ENCODE measurements at regions not wholly inside any gene's neighbourhood (a gene's known extent, or its start where the extent isn't known, plus 50 kb on each side); places are given as distances from the start of the nearest gene placed in this dataset.

DNA sequence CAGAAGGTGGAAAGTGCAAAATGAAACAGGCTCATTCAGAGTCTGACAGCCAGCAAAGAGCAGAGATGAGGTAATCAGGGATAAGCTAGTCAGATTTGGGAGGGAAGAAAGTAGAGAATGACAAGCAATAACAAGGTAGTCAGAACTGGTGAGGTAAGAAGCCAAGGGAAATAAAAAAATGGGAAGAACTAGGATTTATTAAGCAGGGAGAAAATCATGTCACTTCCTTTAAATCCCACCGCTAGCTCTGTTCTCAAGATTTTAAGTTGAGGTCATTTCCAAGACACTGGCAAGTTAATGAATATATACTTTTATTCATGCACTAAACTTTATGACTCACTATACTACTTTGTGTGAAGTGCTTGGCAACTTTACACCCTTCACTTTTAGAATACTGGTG, 1106.8 kb downstream of the IGSF11 start:
- intact Hi-C loops (cut with DNase I) = no loop called here
- TF ChIP-seq, protein P1, sequence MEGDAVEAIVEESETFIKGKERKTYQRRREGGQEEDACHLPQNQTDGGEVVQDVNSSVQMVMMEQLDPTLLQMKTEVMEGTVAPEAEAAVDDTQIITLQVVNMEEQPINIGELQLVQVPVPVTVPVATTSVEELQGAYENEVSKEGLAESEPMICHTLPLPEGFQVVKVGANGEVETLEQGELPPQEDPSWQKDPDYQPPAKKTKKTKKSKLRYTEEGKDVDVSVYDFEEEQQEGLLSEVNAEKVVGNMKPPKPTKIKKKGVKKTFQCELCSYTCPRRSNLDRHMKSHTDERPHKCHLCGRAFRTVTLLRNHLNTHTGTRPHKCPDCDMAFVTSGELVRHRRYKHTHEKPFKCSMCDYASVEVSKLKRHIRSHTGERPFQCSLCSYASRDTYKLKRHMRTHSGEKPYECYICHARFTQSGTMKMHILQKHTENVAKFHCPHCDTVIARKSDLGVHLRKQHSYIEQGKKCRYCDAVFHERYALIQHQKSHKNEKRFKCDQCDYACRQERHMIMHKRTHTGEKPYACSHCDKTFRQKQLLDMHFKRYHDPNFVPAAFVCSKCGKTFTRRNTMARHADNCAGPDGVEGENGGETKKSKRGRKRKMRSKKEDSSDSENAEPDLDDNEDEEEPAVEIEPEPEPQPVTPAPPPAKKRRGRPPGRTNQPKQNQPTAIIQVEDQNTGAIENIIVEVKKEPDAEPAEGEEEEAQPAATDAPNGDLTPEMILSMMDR (IDR thresholded peaks at IDR 0.05) = no peak
- DNase-seq = no peak

DNA sequence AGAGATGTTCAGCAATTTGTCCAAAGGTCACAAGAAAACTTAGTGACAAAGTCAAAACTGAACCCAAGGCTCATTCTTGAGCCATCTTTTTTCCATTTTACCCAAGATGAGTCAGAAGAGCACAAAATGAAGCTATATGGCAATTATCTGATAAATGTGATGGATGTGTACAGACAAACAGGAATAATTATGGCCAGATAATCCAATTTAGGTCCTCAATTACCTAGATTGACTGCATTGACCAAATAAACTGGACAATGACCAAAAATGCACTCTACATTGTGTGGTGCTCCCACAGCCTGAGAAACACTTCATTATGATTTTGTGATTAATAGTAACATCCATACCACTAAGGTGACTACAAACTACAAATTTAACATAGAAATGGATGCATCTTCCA, 1105.8 kb downstream of the IGSF11 start:
- intact Hi-C loops (cut with DNase I) = no loop called here
- Histone ChIP-seq H3K4me3 (no peak overlapping the region), H3K27me3 (no peaks in the 10 kb centered on the region), H3K36me3 (no peaks in the 10 kb centered on the region), H3K9ac (ENCODE audit: low read depth in 2 of 2, low read length in 2 of 2) (no peak overlapping the region), H3K4me1 (no peaks in the 10 kb centered on the region), H3K9me3 (no peaks in the 10 kb centered on the region), H3K27ac (no peak overlapping the region)
- DNase-seq = no peak
- TF ChIP-seq, protein P1 (IDR thresholded peaks at IDR 0.05) = no peak

More for the DNA sequence above, 1106.8 kb downstream of the IGSF11 start:
- Histone ChIP-seq H3K27ac (no peak overlapping the region), H3K4me3 (no peak overlapping the region), H3K4me1 (no peaks in the 10 kb centered on the region), H3K36me3 (no peaks in the 10 kb centered on the region), H3K27me3 (no peaks in the 10 kb centered on the region), H3K9me3 (no peaks in the 10 kb centered on the region), H3K9ac (ENCODE audit: low read depth in 2 of 2, low read length in 2 of 2) (no peak overlapping the region)

DNA sequence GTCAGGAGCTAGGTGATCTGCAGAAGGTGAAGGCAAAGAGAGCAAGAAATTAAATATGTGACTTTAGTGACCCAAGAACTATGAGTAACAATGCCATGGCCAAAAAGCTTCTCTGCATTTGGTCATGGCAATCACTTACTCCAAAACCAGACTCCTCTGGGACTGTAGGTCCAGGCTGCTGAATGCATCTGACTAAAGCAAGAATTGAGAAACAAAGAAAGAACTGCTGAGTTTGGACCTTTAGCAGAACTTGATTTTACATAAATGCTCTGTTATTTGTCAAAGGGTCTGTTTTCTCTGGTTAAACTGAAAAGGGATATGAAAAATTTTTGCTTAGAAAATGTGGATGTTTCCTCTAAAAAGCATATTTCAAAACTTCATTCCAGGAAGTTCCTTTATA, 1102.2 kb downstream of the IGSF11 start:
- intact Hi-C loops (cut with DNase I) = no loop called here
- no peak for DNase-seq
- Histone ChIP-seq H3K9me3 (no peaks in the 10 kb centered on the region), H3K4me1 (no peaks in the 10 kb centered on the region), H3K27me3 (no peaks in the 10 kb centered on the region), H3K27ac (no peak overlapping the region), H3K4me3 (no peak overlapping the region), H3K9ac (ENCODE audit: low read depth in 2 of 2, low read length in 2 of 2) (no peak overlapping the region), H3K36me3 (no peaks in the 10 kb centered on the region)
- TF ChIP-seq, protein P1 (IDR thresholded peaks at IDR 0.05) = no peak

DNA sequence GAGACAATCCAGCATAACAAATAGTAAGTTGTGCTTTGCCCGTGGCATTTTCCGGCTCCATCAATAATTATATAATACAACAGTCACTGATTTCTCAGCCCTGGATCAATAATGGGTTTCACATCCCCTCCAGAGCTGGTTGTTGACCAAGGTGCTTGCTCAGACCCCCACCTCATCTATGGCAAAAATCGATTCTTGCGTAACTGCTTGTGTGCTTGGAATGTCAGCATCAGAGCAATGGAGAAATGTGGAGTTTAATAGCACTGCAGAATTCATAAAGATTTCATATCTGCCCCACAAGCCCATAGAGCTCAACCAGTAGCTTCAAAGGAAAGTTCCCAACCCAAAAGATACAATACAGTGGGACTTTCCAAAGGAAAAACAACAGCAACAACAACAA, 1098.5 kb downstream of the IGSF11 start:
- Histone ChIP-seq H3K27ac (no peak overlapping the region), H3K27me3 (no peaks in the 10 kb centered on the region), H3K4me1 (no peaks in the 10 kb centered on the region), H3K4me3 (no peak overlapping the region), H3K9ac (ENCODE audit: low read depth in 2 of 2, low read length in 2 of 2) (no peak overlapping the region), H3K36me3 (no peaks in the 10 kb centered on the region), H3K9me3 (no peaks in the 10 kb centered on the region)
- no peak for DNase-seq
- TF ChIP-seq, protein P1 (IDR thresholded peaks at IDR 0.05) = no peak
- intact Hi-C loops (cut with DNase I) = no loop called here

- no peak for DNase-seq
- intact Hi-C loops (cut with DNase I) = no loop called here
Measured at GRCh38 chr3:117938974-117939373, 1095.7 kb downstream of the IGSF11 start.

More at GRCh38 chr3:117938974-117939373, 1095.7 kb downstream of the IGSF11 start:
- Histone ChIP-seq H3K4me3 (no peak overlapping the region), H3K9me3 (no peaks in the 10 kb centered on the region), H3K27ac (no peak overlapping the region), H3K27me3 (no peaks in the 10 kb centered on the region), H3K4me1 (no peaks in the 10 kb centered on the region), H3K9ac (ENCODE audit: low read depth in 2 of 2, low read length in 2 of 2) (no peak overlapping the region), H3K36me3 (no peaks in the 10 kb centered on the region)
- TF ChIP-seq, protein P1 (IDR thresholded peaks at IDR 0.05) = no peak

All from colonic mucosa (tissue), 4 donors.